ENCODE measurements at regions not wholly inside any gene's neighbourhood (a gene's known extent, or its start where the extent isn't known, plus 50 kb on each side); places are given as distances from the start of the nearest gene placed in this dataset.

DNA sequence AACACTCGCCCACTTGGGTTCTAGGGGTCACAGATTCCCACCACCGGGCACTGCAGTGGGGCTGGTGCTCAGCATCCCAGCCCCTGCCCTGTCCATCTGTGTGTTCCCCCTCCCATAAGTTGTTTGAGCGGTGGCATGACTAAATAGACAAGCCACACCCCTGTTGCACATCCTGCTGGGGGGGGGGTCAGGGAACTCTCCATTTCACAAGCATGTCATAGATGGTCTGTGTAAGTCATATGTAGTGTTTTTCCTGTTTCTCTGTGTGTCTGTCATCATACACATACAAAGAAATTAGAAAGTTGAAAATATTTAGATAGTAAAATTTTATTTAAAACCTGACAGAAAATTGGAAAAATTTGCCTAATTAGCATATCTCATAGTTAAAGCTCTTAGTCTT, 270.2 kb downstream of the IPO8 start:
- Histone ChIP-seq H3K9me3 (ENCODE audit: low read length) (0 out of 2 replicates have a peak, but pooled peaks cover 3% of the 10 kb centered on the region), H3F3A (ENCODE audit: low read length, unreplicated experiment) (no peaks in the 10 kb centered on the region), H2AFZ (ENCODE audit: low read length) (no peak overlapping the region), H3K4me3 (ENCODE audit: low read length) (no peak overlapping the region), H3K9me2 (replicated peaks; ENCODE audit: low read length) (no peaks in the 10 kb centered on the region), H3K27ac (ENCODE audit: low read length) (no peak overlapping the region), H3K4me2 (ENCODE audit: low read length) (no peak overlapping the region), H3K27me3 (ENCODE audit: low read length) (no peaks in the 10 kb centered on the region), H3K9ac (ENCODE audit: low read length) (no peak overlapping the region), H3K79me2 (ENCODE audit: low read length) (no peaks in the 10 kb centered on the region), H4K20me1 (ENCODE audit: low read length) (no peaks in the 10 kb centered on the region), H3K36me3 (ENCODE audit: low read depth, low read length) (no peaks in the 10 kb centered on the region), H3K4me1 (ENCODE audit: insufficient read depth, low read length) (peaks cover 7% of the 10 kb centered on the region)
- ChIA-PET POLR2A (ENCODE audit: unreplicated experiment) (no interaction called here), CTCF (no interaction called here)
- no peak for DNase-seq
- intact Hi-C loops (cut with micrococcal nuclease): no loop called here
- no TSS peak for BruUV-seq (replicated peaks)
- no peak for ATAC-seq
- TF ChIP-seq EZH2 (IDR thresholded peaks at IDR 0.05; ENCODE audit: low read length, unreplicated experiment) (no peak), EZH2phosphoT487 (IDR thresholded peaks at IDR 0.05; ENCODE audit: borderline replicate concordance, low read length) (no peak)
- TF ChIP-seq, protein P1, sequence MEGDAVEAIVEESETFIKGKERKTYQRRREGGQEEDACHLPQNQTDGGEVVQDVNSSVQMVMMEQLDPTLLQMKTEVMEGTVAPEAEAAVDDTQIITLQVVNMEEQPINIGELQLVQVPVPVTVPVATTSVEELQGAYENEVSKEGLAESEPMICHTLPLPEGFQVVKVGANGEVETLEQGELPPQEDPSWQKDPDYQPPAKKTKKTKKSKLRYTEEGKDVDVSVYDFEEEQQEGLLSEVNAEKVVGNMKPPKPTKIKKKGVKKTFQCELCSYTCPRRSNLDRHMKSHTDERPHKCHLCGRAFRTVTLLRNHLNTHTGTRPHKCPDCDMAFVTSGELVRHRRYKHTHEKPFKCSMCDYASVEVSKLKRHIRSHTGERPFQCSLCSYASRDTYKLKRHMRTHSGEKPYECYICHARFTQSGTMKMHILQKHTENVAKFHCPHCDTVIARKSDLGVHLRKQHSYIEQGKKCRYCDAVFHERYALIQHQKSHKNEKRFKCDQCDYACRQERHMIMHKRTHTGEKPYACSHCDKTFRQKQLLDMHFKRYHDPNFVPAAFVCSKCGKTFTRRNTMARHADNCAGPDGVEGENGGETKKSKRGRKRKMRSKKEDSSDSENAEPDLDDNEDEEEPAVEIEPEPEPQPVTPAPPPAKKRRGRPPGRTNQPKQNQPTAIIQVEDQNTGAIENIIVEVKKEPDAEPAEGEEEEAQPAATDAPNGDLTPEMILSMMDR (conservative IDR thresholded peaks at IDR 0.05; ENCODE audit: low read depth, low read length): no peak

DNA sequence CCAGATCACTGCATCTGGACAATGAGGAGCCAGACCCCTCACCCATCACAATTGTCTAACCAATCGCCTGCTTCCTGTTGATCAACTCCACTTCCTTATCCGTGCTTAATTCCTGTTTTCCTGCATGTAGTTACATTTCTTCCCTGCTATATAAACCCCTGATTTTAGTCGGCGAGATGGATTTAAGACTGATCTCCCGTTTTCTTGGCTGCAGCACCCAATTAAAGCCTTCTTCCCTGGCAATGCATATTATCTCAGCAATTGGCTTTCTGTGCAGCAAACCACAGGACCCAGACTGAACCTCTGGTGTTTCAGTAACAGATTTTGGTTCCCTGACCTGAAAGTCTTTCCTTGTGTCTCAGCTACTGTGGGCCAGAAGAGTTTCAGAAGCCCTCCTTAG, 272.3 kb downstream of the IPO8 start:
- Histone ChIP-seq H3F3A (ENCODE audit: low read length, unreplicated experiment) (no peaks in the 10 kb centered on the region), H3K4me3 (ENCODE audit: low read length) (no peak overlapping the region), H3K4me2 (ENCODE audit: low read length) (no peak overlapping the region), H3K9me3 (ENCODE audit: low read length) (0 out of 2 replicates have a peak, but pooled peaks cover 3% of the 10 kb centered on the region), H2AFZ (ENCODE audit: low read length) (no peak overlapping the region), H3K27me3 (ENCODE audit: low read length) (no peaks in the 10 kb centered on the region), H3K9ac (ENCODE audit: low read length) (no peak overlapping the region), H3K27ac (ENCODE audit: low read length) (no peak overlapping the region), H3K79me2 (ENCODE audit: low read length) (no peaks in the 10 kb centered on the region), H3K4me1 (ENCODE audit: insufficient read depth, low read length) (peaks cover 13% of the 10 kb centered on the region), H3K9me2 (replicated peaks; ENCODE audit: low read length) (no peaks in the 10 kb centered on the region), H3K36me3 (ENCODE audit: low read depth, low read length) (no peaks in the 10 kb centered on the region), H4K20me1 (ENCODE audit: low read length) (no peaks in the 10 kb centered on the region)
- ChIA-PET POLR2A (ENCODE audit: unreplicated experiment) (no interaction called here), CTCF (no interaction called here)
- ATAC-seq (no peak), DNase-seq (no peak)
- intact Hi-C loops (cut with micrococcal nuclease): no loop called here
- TF ChIP-seq, protein P1 (conservative IDR thresholded peaks at IDR 0.05; ENCODE audit: low read depth, low read length): no peak
- TF ChIP-seq EZH2 (IDR thresholded peaks at IDR 0.05; ENCODE audit: low read length, unreplicated experiment) (no peak), EZH2phosphoT487 (IDR thresholded peaks at IDR 0.05; ENCODE audit: borderline replicate concordance, low read length) (no peak)
- BruUV-seq (replicated peaks): no TSS peak

DNA sequence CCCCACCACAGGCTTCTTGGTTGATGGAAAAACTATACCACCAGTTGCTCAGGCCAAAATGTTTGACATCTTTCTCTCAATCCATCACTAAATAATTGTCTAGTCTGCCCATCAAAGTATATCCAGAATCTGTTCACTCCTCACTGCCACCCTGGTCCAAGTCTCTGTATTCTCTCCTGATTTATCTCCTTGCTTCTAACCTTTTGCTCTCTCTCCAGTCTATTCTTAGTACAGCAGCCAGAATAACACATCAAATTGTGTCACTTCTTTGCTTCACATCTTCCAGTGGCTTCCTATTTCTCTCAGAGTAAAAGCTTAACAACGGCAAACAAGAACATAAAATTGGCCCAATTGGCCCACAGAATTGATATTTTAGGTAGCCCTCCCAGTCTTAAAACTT, 272.8 kb downstream of the IPO8 start:
- no TSS peak for BruUV-seq (replicated peaks)
- CTCF ChIA-PET: no interaction called here

More for the DNA sequence above, 272.8 kb downstream of the IPO8 start:
- no peaks in the 10 kb centered on the region for H4K20me1 ChIP-seq (ENCODE audit: low read length)
- H3K79me2 ChIP-seq (ENCODE audit: low read length): no peaks in the 10 kb centered on the region
- intact Hi-C loops (cut with micrococcal nuclease): no loop called here
- H3K9me3 ChIP-seq (ENCODE audit: low read length): 0 out of 2 replicates have a peak, but pooled peaks cover 3% of the 10 kb centered on the region
- DNase-seq (no peak), ATAC-seq (no peak)
- H3K36me3 ChIP-seq (ENCODE audit: low read depth, low read length): no peaks in the 10 kb centered on the region
- no peak overlapping the region for H3K27ac ChIP-seq (ENCODE audit: low read length)
- H3K9ac ChIP-seq (ENCODE audit: low read length): no peak overlapping the region
- H3K4me3 ChIP-seq (ENCODE audit: low read length): no peak overlapping the region
- H3K4me2 ChIP-seq (ENCODE audit: low read length): no peak overlapping the region
- H3K4me1 ChIP-seq (ENCODE audit: insufficient read depth, low read length): peaks cover 18% of the 10 kb centered on the region
- H3K27me3 ChIP-seq (ENCODE audit: low read length): no peaks in the 10 kb centered on the region
- POLR2A ChIA-PET (ENCODE audit: unreplicated experiment): no interaction called here
- TF ChIP-seq EZH2phosphoT487 (IDR thresholded peaks at IDR 0.05; ENCODE audit: borderline replicate concordance, low read length) (no peak), EZH2 (IDR thresholded peaks at IDR 0.05; ENCODE audit: low read length, unreplicated experiment) (no peak)
- TF ChIP-seq, protein P1 (conservative IDR thresholded peaks at IDR 0.05; ENCODE audit: low read depth, low read length): no peak
- H3K9me2 ChIP-seq (replicated peaks; ENCODE audit: low read length): no peaks in the 10 kb centered on the region
- H3F3A ChIP-seq (ENCODE audit: low read length, unreplicated experiment): no peaks in the 10 kb centered on the region
- H2AFZ ChIP-seq (ENCODE audit: low read length): no peak overlapping the region
